ENCODE measurements at regions not wholly inside any gene's neighbourhood (a gene's known extent, or its start where the extent isn't known, plus 50 kb on each side); places are given as distances from the start of the nearest gene placed in this dataset.

GRCh38 chr16:54402270-54402669 is 115.7 kb upstream of the IRX3 start:
- DNase-seq = no peak

GRCh38 chr16:54400261-54400660 is 113.7 kb upstream of the IRX3 start:
- no peak for DNase-seq

GRCh38 chr16:54398986-54399385 is 112.4 kb upstream of the IRX3 start:
- no peak for DNase-seq

- DNase-seq = no peak
These were observed 111.3 kb upstream of the IRX3 start for GRCh38 chr16:54397838-54398237.

GRCh38 chr16:54397190-54397835 is 110.7 kb upstream of the IRX3 start:
- DNase-seq = no peak

GRCh38 chr16:54389836-54390494 is 103.4 kb upstream of the IRX3 start:
- DNase-seq = no peak

GRCh38 chr16:54385141-54385540 is 98.6 kb upstream of the IRX3 start:
- DNase-seq = no peak

GRCh38 chr16:54381601-54382313 is 95.2 kb upstream of the IRX3 start:
- no peak for DNase-seq

GRCh38 chr16:54375071-54375470 is 88.5 kb upstream of the IRX3 start:
- no peak for DNase-seq

GRCh38 chr16:54373534-54374520 is 87.2 kb upstream of the IRX3 start:
- DNase-seq = peak; percentile 8

GRCh38 chr16:54370278-54371040 is 83.9 kb upstream of the IRX3 start:
- no peak for DNase-seq

GRCh38 chr16:54369861-54370260 is 83.3 kb upstream of the IRX3 start:
- no peak for DNase-seq

GRCh38 chr16:54366943-54367342 is 80.4 kb upstream of the IRX3 start:
- DNase-seq = no peak

- no peak for DNase-seq
These were observed 79.5 kb upstream of the IRX3 start for GRCh38 chr16:54365990-54366634.

- DNase-seq = no peak
These were observed 77.2 kb upstream of the IRX3 start for GRCh38 chr16:54363766-54364165.

GRCh38 chr16:54362591-54363206 is 76.1 kb upstream of the IRX3 start:
- no peak for DNase-seq

GRCh38 chr16:54361246-54361645 is 74.7 kb upstream of the IRX3 start:
- DNase-seq = no peak

- DNase-seq = no peak
These were observed 74.1 kb upstream of the IRX3 start for GRCh38 chr16:54360681-54361080.

GRCh38 chr16:54359555-54359954 is 73.0 kb upstream of the IRX3 start:
- DNase-seq = no peak

- DNase-seq = no peak
These were observed 72.5 kb upstream of the IRX3 start for GRCh38 chr16:54359081-54359480.

- DNase-seq = no peak
These were observed 69.8 kb upstream of the IRX3 start for GRCh38 chr16:54356391-54356790.

Measured in inflammatory macrophage treated with lipopolysaccharide for 4 hours (primary cell).